Kidney (tissue), 13 donors: ENCODE measurements at regions not wholly inside any gene's neighbourhood (a gene's known extent, or its start where the extent isn't known, plus 50 kb on each side); places are given as distances from the start of the nearest gene placed in this dataset.

Source experiments
- DNase-seq, 5 donors: peaks; one replicate each; pipeline ENCODE4 v3.0.0-alpha.2; 2013 to 2020
- FAIRE-seq: peaks from 2 replicates; lab custom pipeline; 2012; peaks lifted over from hg19 to GRCh38; lab: Jason Lieb, UNC
- H3K27ac ChIP-seq, 2 donors: one replicate each; pipeline ENCODE4 v1.7.0; 2013; ENCODE audit warnings: low read depth in 2 of 2, low read length in 2 of 2, inconsistent platforms in 1 of 2
- H3K27me3 ChIP-seq: one replicate; pipeline ENCODE4 v1.7.1; 2013; ENCODE audit warnings: low read length, inconsistent platforms; ENCODE audit not compliant: control insufficient read depth, insufficient read depth
- H3K36me3 ChIP-seq, 3 donors: one replicate each; pipeline versions ENCODE4 v1.7.0 to v1.7.1; 2013; ENCODE audit warnings: low read length in 3 of 3, control low read depth in 1 of 3, inconsistent platforms in 1 of 3; ENCODE audit not compliant: insufficient read depth in 3 of 3, control insufficient read depth in 2 of 3
- H3K4me1 ChIP-seq, 3 donors: one replicate each; pipeline versions ENCODE4 v1.7.0 to v1.7.1; 2013; ENCODE audit warnings: low read length in 3 of 3, inconsistent platforms in 1 of 3, low read depth in 1 of 3; ENCODE audit not compliant: control insufficient read depth in 2 of 3, insufficient read depth in 2 of 3
- H3K4me3 ChIP-seq, 3 donors: one replicate each; pipeline versions ENCODE4 v1.7.0 to v1.8.1; 2013; ENCODE audit warnings: low read length in 3 of 3, control low read depth in 1 of 3, inconsistent platforms in 1 of 3
- H3K9ac ChIP-seq, 3 donors: one replicate each; pipeline versions ENCODE4 v1.7.0 to v1.7.1; 2013; ENCODE audit warnings: low read length in 3 of 3, control low read depth in 1 of 3, inconsistent platforms in 1 of 3
- H3K9me3 ChIP-seq, 3 donors: one replicate each; pipeline versions ENCODE4 v1.7.0 to v1.7.1; 2013; ENCODE audit warnings: low read length in 3 of 3, control low read depth in 1 of 3, inconsistent platforms in 1 of 3; ENCODE audit not compliant: control insufficient read depth in 2 of 3, insufficient read depth in 1 of 3
- intact Hi-C: fragments of 100-400 bp; cut with DNase I; formaldehyde crosslinking; loops from one replicate; pipeline ENCODE4 v1.11.1; 2022
- TF ChIP-seq, protein P1 (sequence below): IDR thresholded peaks from 3 replicates; pipeline ENCODE4 v1.5.1; 2012; ENCODE audit warnings: mild to moderate bottlenecking, moderate library complexity, borderline replicate concordance; ENCODE audit not compliant: insufficient read depth; ENCODE audit errors: extremely low read depth
- donor health status: control.
- donor health status: control.
- donor health status: control.
- donor health status: control.
- donor health status: control.
- donor health status: DM: yes; HTN: yes; CAD: no.
- donor health status: Normal renal cell carcinoma (clear cell type).

DNA sequence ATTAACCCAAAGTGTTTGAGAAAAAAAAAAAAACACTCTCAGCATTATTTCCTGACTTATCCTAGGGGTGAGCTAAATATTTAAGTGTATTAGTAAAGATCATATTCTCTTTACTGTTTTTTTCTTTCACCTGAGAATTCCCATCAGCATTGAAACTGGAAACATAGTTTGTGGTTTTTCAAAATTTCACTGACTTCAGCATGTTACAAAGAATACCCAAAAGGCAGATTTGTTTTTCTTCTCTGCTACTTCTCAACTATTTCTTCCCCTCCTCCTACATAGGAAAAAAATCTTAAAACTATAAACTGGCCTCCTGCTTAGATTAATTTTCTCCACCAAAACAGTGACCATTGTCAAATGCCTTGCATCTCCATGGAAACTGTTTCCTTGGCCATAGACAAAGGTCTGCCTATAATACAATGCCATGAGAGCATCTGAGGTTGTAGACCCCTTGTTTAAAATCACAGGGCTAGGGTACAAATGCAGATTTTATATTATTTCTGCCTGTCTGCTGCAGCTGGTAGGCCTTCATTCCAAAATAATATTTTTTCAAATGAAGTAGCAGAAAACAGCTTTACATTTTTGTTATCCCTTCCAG is 179.7 kb upstream of the GALNT5 start:
- Histone ChIP-seq H3K27me3 (no peaks in the 10 kb centered on the region), H3K9ac (no peak overlapping the region), H3K9me3 (no peaks in the 10 kb centered on the region), H3K4me1 (no peaks in the 10 kb centered on the region), H3K4me3 (no peak overlapping the region), H3K36me3 (no peaks in the 10 kb centered on the region), H3K27ac (no peak overlapping the region)
- TF ChIP-seq, protein P1, sequence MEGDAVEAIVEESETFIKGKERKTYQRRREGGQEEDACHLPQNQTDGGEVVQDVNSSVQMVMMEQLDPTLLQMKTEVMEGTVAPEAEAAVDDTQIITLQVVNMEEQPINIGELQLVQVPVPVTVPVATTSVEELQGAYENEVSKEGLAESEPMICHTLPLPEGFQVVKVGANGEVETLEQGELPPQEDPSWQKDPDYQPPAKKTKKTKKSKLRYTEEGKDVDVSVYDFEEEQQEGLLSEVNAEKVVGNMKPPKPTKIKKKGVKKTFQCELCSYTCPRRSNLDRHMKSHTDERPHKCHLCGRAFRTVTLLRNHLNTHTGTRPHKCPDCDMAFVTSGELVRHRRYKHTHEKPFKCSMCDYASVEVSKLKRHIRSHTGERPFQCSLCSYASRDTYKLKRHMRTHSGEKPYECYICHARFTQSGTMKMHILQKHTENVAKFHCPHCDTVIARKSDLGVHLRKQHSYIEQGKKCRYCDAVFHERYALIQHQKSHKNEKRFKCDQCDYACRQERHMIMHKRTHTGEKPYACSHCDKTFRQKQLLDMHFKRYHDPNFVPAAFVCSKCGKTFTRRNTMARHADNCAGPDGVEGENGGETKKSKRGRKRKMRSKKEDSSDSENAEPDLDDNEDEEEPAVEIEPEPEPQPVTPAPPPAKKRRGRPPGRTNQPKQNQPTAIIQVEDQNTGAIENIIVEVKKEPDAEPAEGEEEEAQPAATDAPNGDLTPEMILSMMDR, result no peak
- FAIRE-seq (no peak), DNase-seq (no peak)
- intact Hi-C loops, result no loop called here

DNA sequence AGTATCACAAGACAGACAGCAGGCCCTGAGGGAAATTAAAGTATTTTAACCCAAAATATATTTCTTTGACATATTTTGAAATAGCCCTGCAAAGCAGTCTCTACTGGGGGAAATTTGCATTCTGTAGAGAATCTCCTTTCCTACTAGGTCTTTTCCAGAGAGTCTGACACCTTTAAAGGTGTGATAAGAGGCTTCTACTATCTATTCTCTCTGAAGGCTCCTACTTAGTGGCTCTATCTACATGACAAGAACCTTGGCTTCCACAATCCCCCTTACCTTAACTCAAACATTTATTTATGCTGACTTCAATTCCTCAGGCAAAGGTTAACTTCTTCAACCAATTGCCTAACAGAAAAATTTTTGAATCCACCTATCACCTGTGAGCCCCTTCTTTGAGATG is 174.6 kb upstream of the GALNT5 start:
- no peak overlapping the region for H3K27ac ChIP-seq
- intact Hi-C loops, result no loop called here
- no peak overlapping the region for H3K9ac ChIP-seq
- no peaks in the 10 kb centered on the region for H3K36me3 ChIP-seq
- TF ChIP-seq, protein P1, result no peak
- H3K27me3 ChIP-seq, result no peaks in the 10 kb centered on the region
- FAIRE-seq (no peak), DNase-seq (no peak)
- H3K4me1 ChIP-seq, result no peaks in the 10 kb centered on the region
- H3K9me3 ChIP-seq, result no peaks in the 10 kb centered on the region
- no peak overlapping the region for H3K4me3 ChIP-seq

DNA sequence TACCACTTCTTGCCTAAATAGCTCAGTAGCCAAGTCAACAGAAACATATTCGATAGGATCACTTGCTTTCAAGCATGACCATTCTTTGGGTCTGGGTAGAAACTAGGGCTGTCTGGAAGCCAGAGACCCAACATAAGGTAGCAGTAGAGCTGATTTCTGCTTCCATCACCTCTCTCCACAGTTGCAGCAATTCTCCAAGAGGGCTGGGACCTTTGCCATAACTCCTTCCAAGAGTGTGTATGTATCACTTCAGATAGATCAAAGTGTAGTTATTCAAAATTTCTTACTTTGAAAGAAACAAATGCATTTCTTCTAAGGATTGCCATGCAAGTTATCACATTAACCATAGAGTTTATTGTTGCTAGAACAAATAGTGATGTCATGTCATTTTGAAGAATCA is 172.0 kb upstream of the GALNT5 start:
- intact Hi-C loops, result no loop called here
- DNase-seq (no peak), FAIRE-seq (no peak)
- Histone ChIP-seq H3K4me3 (no peak overlapping the region), H3K9me3 (no peaks in the 10 kb centered on the region), H3K9ac (no peak overlapping the region), H3K4me1 (no peaks in the 10 kb centered on the region), H3K27ac (no peak overlapping the region), H3K27me3 (no peaks in the 10 kb centered on the region), H3K36me3 (no peaks in the 10 kb centered on the region)
- TF ChIP-seq, protein P1, result no peak
